NCI-H1930 (cell line): ENCODE measurements at regions not wholly inside any gene's neighbourhood (a gene's known extent, or its start where the extent isn't known, plus 50 kb on each side); places are given as distances from the start of the nearest gene placed in this dataset.
A peak's percentile ranks its signal among the peaks of the same experiment; 100 is the strongest.
"Not testable (repeated sequence)": the region's sequence is repeated elsewhere in the genome, so short reads cannot be mapped to it uniquely, and the experiment has no call there.

Experiments used
- DNase-seq, 2 experiments: peaks; one replicate each; lab custom pipeline; 2025; lab: John Stamatoyannopoulos, UW

GRCh38 chr3:43838009-43838758 lies 147.4 kb downstream of the ABHD5 start:
- DNase-seq = no peak

GRCh38 chr3:43838877-43839276 lies 148.1 kb downstream of the ABHD5 start:
- DNase-seq = no peak

- DNase-seq = no peak
Observed at GRCh38 chr3:43843386-43843785, 152.6 kb downstream of the ABHD5 start.

GRCh38 chr3:43844757-43845156 lies 154.0 kb downstream of the ABHD5 start:
- DNase-seq = no peak

- not testable (repeated sequence) for DNase-seq
Observed at GRCh38 chr3:43845553-43845952, 154.8 kb downstream of the ABHD5 start.

GRCh38 chr3:43852066-43852465 lies 161.3 kb downstream of the ABHD5 start:
- DNase-seq = no peak

GRCh38 chr3:43854283-43854682 lies 163.5 kb downstream of the ABHD5 start:
- DNase-seq = no peak

- no peak for DNase-seq
Observed at GRCh38 chr3:43854916-43855315, 164.2 kb downstream of the ABHD5 start.

- DNase-seq = peak in 1 of 2 experiments; percentile 39
Observed at GRCh38 chr3:43855674-43856299, 165.0 kb downstream of the ABHD5 start.

- DNase-seq = no peak
Observed at GRCh38 chr3:43856351-43856750, 165.6 kb downstream of the ABHD5 start.

- DNase-seq = no peak
Observed at GRCh38 chr3:43856761-43857160, 166.0 kb downstream of the ABHD5 start.

GRCh38 chr3:43857361-43858293 lies 166.9 kb downstream of the ABHD5 start:
- DNase-seq = no peak

- DNase-seq = no peak
Observed at GRCh38 chr3:43858294-43858701, 167.6 kb downstream of the ABHD5 start.

GRCh38 chr3:43859766-43860165 lies 169.0 kb downstream of the ABHD5 start:
- DNase-seq = no peak

GRCh38 chr3:43861635-43862034 lies 170.9 kb downstream of the ABHD5 start:
- DNase-seq = no peak

GRCh38 chr3:43862470-43862869 lies 171.7 kb downstream of the ABHD5 start:
- DNase-seq = no peak

- no peak for DNase-seq
Observed at GRCh38 chr3:43862992-43863805, 172.5 kb downstream of the ABHD5 start.

GRCh38 chr3:43863966-43864933 lies 173.5 kb downstream of the ABHD5 start:
- no peak for DNase-seq

- no peak for DNase-seq
Observed at GRCh38 chr3:43865351-43865750, 174.6 kb downstream of the ABHD5 start.

- DNase-seq = no peak
Observed at GRCh38 chr3:43865887-43866528, 175.3 kb downstream of the ABHD5 start.
